ENCODE measurements at regions not wholly inside any gene's neighbourhood (a gene's known extent, or its start where the extent isn't known, plus 50 kb on each side); places are given as distances from the start of the nearest gene placed in this dataset.

- Histone ChIP-seq H3K27me3 (no peaks in the 10 kb centered on the region), H3K36me3 (replicated peaks; ENCODE audit: insufficient read depth, low read depth) (no peaks in the 10 kb centered on the region), H3K4me1 (ENCODE audit: insufficient read depth) (no peaks in the 10 kb centered on the region), H3K79me2 (no peaks in the 10 kb centered on the region), H3K9me3 (ENCODE audit: low read depth) (no peaks in the 10 kb centered on the region), H3K9me2 (replicated peaks; ENCODE audit: insufficient read depth) (no peaks in the 10 kb centered on the region), H4K20me1 (ENCODE audit: insufficient read depth, poor library complexity, severe bottlenecking) (no peaks in the 10 kb centered on the region), H2AFZ (no peak overlapping the region), H3K4me3 (no peak overlapping the region), H3K27ac (no peak overlapping the region), H3K4me2 (no peak overlapping the region)
- no peak for TF ChIP-seq CTCF (IDR thresholded peaks at IDR 0.05; ENCODE audit: poor library complexity)
- 86% methylated on average over 4 of the region's 4 CpGs for WGBS (ENCODE audit: low lambda C conversion rate, missing lambda C conversion rate)
- DNase-seq (ENCODE audit: low spot score): no peak
These were observed 197.9 kb upstream of the VRK2 start for GRCh38 chr2:57848723-57849122.

- TF ChIP-seq EZH2 (IDR thresholded peaks at IDR 0.05; ENCODE audit: borderline replicate concordance) (no peak), EZH2phosphoT487 (IDR thresholded peaks at IDR 0.05; ENCODE audit: low read depth, severe bottlenecking, unreplicated experiment) (no peak), CTCF (IDR thresholded peaks at IDR 0.05; ENCODE audit: poor library complexity) (no peak)
- H3K36me3 ChIP-seq (replicated peaks; ENCODE audit: insufficient read depth, low read depth): no peaks in the 10 kb centered on the region
- H2AFZ ChIP-seq: no peak overlapping the region
- no peak overlapping the region for H3K27ac ChIP-seq
- 100% methylated on average over 3 of the region's 3 CpGs for WGBS (ENCODE audit: low lambda C conversion rate, missing lambda C conversion rate)
- H3K9me2 ChIP-seq (replicated peaks; ENCODE audit: insufficient read depth): no peaks in the 10 kb centered on the region
- no peaks in the 10 kb centered on the region for H3K27me3 ChIP-seq
- H3K4me2 ChIP-seq: no peak overlapping the region
- no peak for DNase-seq (ENCODE audit: low spot score)
- H4K20me1 ChIP-seq (ENCODE audit: insufficient read depth, poor library complexity, severe bottlenecking): no peaks in the 10 kb centered on the region
- H3K79me2 ChIP-seq: no peaks in the 10 kb centered on the region
- no peak overlapping the region for H3K4me3 ChIP-seq
- H3K9me3 ChIP-seq (ENCODE audit: low read depth): no peaks in the 10 kb centered on the region
- no peaks in the 10 kb centered on the region for H3K4me1 ChIP-seq (ENCODE audit: insufficient read depth)
These were observed 196.8 kb upstream of the VRK2 start for GRCh38 chr2:57849843-57850242.

GRCh38 chr2:57850415-57851130 is 196.0 kb upstream of the VRK2 start:
- WGBS (ENCODE audit: low lambda C conversion rate, missing lambda C conversion rate): 94% methylated on average over 15 of the region's 15 CpGs
- TF ChIP-seq CTCF (IDR thresholded peaks at IDR 0.05; ENCODE audit: poor library complexity): no peak
- TF ChIP-seq EZH2phosphoT487 (IDR thresholded peaks at IDR 0.05; ENCODE audit: low read depth, severe bottlenecking, unreplicated experiment): no peak
- TF ChIP-seq EZH2 (IDR thresholded peaks at IDR 0.05; ENCODE audit: borderline replicate concordance): no peak
- Histone ChIP-seq H3K4me2 (no peak overlapping the region), H3K79me2 (no peaks in the 10 kb centered on the region), H3K4me3 (no peak overlapping the region), H4K20me1 (ENCODE audit: insufficient read depth, poor library complexity, severe bottlenecking) (no peaks in the 10 kb centered on the region), H3K9me2 (replicated peaks; ENCODE audit: insufficient read depth) (no peaks in the 10 kb centered on the region), H3K4me1 (ENCODE audit: insufficient read depth) (no peaks in the 10 kb centered on the region), H3K27me3 (no peaks in the 10 kb centered on the region), H3K27ac (no peak overlapping the region), H3K36me3 (replicated peaks; ENCODE audit: insufficient read depth, low read depth) (no peaks in the 10 kb centered on the region), H2AFZ (no peak overlapping the region), H3K9me3 (ENCODE audit: low read depth) (no peaks in the 10 kb centered on the region)
- no peak for DNase-seq (ENCODE audit: low spot score)

GRCh38 chr2:57855212-57855611 is 191.4 kb upstream of the VRK2 start:
- Histone ChIP-seq H4K20me1 (ENCODE audit: insufficient read depth, poor library complexity, severe bottlenecking) (no peaks in the 10 kb centered on the region), H3K4me2 (no peak overlapping the region), H3K27ac (no peak overlapping the region), H3K9me3 (ENCODE audit: low read depth) (no peaks in the 10 kb centered on the region), H3K4me1 (ENCODE audit: insufficient read depth) (no peaks in the 10 kb centered on the region), H2AFZ (no peak overlapping the region), H3K79me2 (no peaks in the 10 kb centered on the region), H3K4me3 (no peak overlapping the region), H3K36me3 (replicated peaks; ENCODE audit: insufficient read depth, low read depth) (no peaks in the 10 kb centered on the region), H3K27me3 (no peaks in the 10 kb centered on the region), H3K9me2 (replicated peaks; ENCODE audit: insufficient read depth) (no peaks in the 10 kb centered on the region)
- TF ChIP-seq EZH2phosphoT487 (IDR thresholded peaks at IDR 0.05; ENCODE audit: low read depth, severe bottlenecking, unreplicated experiment): no peak
- TF ChIP-seq EZH2 (IDR thresholded peaks at IDR 0.05; ENCODE audit: borderline replicate concordance): no peak
- TF ChIP-seq CTCF (IDR thresholded peaks at IDR 0.05; ENCODE audit: poor library complexity): no peak
- no peak for DNase-seq (ENCODE audit: low spot score)

Data from hepatocyte (in vitro differentiated cells).